ENCODE measurements at regions not wholly inside any gene's neighbourhood (a gene's known extent, or its start where the extent isn't known, plus 50 kb on each side); places are given as distances from the start of the nearest gene placed in this dataset.

DNA sequence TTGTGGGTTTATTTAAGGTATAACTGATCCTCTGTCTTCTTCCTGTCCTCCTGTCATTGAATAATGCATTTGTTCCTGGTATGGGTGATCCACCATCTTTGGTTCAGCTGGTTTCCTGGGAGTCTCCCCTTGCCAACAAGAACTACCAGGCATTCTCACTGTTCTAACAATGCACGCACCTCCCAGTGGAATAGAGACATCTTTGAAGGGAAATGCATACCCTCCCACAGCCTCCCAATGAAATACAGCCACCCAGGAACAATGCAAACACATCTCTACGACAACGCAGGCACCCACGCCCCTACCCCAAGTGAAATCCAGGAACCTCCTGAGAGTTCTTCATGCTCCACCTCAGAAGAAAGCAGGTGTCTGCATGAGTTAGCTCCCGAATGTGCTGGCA is 318.0 kb downstream of the SOX11 start:
- H3K27me3 ChIP-seq: no peaks in the 10 kb centered on the region
- DNase-seq: no peak
- 77 to 94% (median 87%) methylated on average over 5 of the region's 5 CpGs for WGBS, 5 donors
- intact Hi-C loops (cut with DNase I; ENCODE audit: low total_unique reads): no loop called here
- H3K4me1 ChIP-seq: no peaks in the 10 kb centered on the region
- H3K36me3 ChIP-seq: no peaks in the 10 kb centered on the region
- no peak for TF ChIP-seq POLR2A (IDR thresholded peaks at IDR 0.05)
- no peak for TF ChIP-seq POLR2AphosphoS5 (IDR thresholded peaks at IDR 0.05)
- TF ChIP-seq, protein P1, sequence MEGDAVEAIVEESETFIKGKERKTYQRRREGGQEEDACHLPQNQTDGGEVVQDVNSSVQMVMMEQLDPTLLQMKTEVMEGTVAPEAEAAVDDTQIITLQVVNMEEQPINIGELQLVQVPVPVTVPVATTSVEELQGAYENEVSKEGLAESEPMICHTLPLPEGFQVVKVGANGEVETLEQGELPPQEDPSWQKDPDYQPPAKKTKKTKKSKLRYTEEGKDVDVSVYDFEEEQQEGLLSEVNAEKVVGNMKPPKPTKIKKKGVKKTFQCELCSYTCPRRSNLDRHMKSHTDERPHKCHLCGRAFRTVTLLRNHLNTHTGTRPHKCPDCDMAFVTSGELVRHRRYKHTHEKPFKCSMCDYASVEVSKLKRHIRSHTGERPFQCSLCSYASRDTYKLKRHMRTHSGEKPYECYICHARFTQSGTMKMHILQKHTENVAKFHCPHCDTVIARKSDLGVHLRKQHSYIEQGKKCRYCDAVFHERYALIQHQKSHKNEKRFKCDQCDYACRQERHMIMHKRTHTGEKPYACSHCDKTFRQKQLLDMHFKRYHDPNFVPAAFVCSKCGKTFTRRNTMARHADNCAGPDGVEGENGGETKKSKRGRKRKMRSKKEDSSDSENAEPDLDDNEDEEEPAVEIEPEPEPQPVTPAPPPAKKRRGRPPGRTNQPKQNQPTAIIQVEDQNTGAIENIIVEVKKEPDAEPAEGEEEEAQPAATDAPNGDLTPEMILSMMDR (IDR thresholded peaks at IDR 0.05): no peak
- TF ChIP-seq EP300 (IDR thresholded peaks at IDR 0.05): no peak
- H3K9me3 ChIP-seq: no peaks in the 10 kb centered on the region
- no peak overlapping the region for H3K4me3 ChIP-seq
- no peak overlapping the region for H3K27ac ChIP-seq

DNA sequence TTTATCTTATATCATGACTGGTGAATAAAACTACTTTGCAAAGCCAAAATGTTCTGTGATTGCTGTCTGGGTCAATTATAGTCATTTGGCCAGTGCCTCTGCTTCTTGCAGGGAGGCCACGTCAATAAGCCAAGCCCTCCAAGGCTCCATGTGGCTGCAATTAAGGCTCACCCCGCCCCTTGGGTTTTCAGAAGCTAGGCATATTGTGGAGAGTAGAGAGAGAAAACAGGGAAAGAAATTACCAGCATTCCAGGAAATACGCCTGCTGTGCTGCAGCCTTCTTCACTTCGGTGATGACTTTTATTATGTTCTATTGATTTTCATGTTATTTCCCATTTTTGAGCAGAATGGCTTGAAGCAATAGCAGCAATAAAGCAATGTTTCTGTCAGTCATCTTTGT is 319.7 kb downstream of the SOX11 start:
- WGBS, 5 donors: 74 to 91% (median 83%) methylated on average over 4 of the region's 4 CpGs
- H3K4me1 ChIP-seq: no peaks in the 10 kb centered on the region
- TF ChIP-seq POLR2AphosphoS5 (IDR thresholded peaks at IDR 0.05): no peak
- no peak for TF ChIP-seq EP300 (IDR thresholded peaks at IDR 0.05)
- TF ChIP-seq, protein P1 (IDR thresholded peaks at IDR 0.05): no peak
- TF ChIP-seq POLR2A (IDR thresholded peaks at IDR 0.05): no peak
- H3K27me3 ChIP-seq: no peaks in the 10 kb centered on the region
- DNase-seq: no peak
- no peak overlapping the region for H3K27ac ChIP-seq
- H3K36me3 ChIP-seq: no peaks in the 10 kb centered on the region
- intact Hi-C loops (cut with DNase I; ENCODE audit: low total_unique reads): no loop called here
- no peaks in the 10 kb centered on the region for H3K9me3 ChIP-seq
- H3K4me3 ChIP-seq: no peak overlapping the region

DNA sequence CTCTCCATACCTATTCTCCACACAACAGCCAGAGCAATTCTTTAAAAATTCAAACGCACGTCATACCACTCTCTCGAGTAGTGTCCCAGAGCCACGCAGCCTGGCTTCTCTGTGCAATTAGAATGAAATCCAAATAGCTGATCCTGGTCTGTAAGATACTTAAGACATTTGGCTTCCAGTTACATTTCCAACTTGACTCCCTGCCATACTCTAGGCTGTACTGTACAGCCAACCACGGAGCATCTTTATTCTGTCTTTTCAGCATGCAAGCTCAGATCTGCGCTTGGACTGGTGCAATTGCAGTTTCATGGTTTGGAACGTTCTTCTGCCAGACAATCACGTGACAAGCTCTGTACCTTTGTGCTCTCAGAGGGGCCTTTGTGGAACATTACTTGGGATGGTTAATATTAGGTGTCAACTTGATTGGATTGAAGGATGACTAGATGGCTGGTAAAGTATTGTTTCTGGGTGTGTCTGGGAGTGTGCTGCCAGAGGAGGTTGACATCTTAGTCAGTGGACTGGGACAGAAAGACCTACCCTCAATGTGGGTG is 325.6 kb downstream of the SOX11 start:
- 65 to 79% (median 77%) methylated on average over 8 of the region's 8 CpGs for WGBS, 5 donors
- Histone ChIP-seq H3K36me3 (no peaks in the 10 kb centered on the region), H3K27ac (no peak overlapping the region), H3K4me1 (no peaks in the 10 kb centered on the region), H3K27me3 (no peaks in the 10 kb centered on the region), H3K9me3 (no peaks in the 10 kb centered on the region), H3K4me3 (no peak overlapping the region)
- TF ChIP-seq POLR2AphosphoS5 (IDR thresholded peaks at IDR 0.05) (no peak), EP300 (IDR thresholded peaks at IDR 0.05) (no peak), POLR2A (IDR thresholded peaks at IDR 0.05) (no peak)
- TF ChIP-seq, protein P1 (IDR thresholded peaks at IDR 0.05): no peak
- intact Hi-C loops (cut with DNase I; ENCODE audit: low total_unique reads): no loop called here
- DNase-seq: peak in 1 of 2 donors; percentile 23

DNA sequence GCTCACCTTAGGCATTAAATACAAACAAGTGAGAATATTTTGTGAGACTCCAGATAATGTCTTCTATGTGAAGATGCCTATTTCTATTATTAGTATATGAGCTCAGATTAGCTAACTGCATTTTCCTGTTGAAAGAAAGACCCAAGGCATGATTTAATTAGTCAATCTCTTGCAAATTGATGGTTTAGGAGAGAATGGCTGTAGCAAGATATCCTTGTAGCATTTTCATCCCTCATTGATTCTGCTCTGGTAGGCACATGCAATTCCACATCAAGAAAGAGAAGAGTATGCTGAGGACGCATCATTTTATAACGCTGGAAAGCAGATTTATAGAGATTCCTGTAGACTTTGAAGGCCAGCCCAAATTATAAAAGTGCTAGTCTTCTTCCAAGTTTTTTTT is 332.0 kb downstream of the SOX11 start:
- intact Hi-C loops (cut with DNase I; ENCODE audit: low total_unique reads): no loop called here
- WGBS, 5 donors: 85 to 99% (median 96%) methylated on average over 2 of the region's 2 CpGs
- DNase-seq: no peak

More for the DNA sequence above, 332.0 kb downstream of the SOX11 start:
- TF ChIP-seq, protein P1 (IDR thresholded peaks at IDR 0.05): no peak
- TF ChIP-seq POLR2A (IDR thresholded peaks at IDR 0.05): no peak
- TF ChIP-seq POLR2AphosphoS5 (IDR thresholded peaks at IDR 0.05): no peak
- TF ChIP-seq EP300 (IDR thresholded peaks at IDR 0.05): no peak
- Histone ChIP-seq H3K27me3 (no peaks in the 10 kb centered on the region), H3K4me1 (peaks cover 0 to 8% (median 0%) of the 10 kb centered on the region in 4 donors), H3K4me3 (no peak overlapping the region), H3K27ac (no peak overlapping the region), H3K9me3 (no peaks in the 10 kb centered on the region), H3K36me3 (no peaks in the 10 kb centered on the region)
